GM23338 (cell line): ENCODE measurements at regions not wholly inside any gene's neighbourhood (a gene's known extent, or its start where the extent isn't known, plus 50 kb on each side); places are given as distances from the start of the nearest gene placed in this dataset.

Experiments used
- ATAC-seq: fragments of 200-7000 bp; cut with Tn5 transposase; 3 replicates; pipeline ENCODE4 v1.9.1; 2020
- DNase-seq: peaks from one replicate; pipeline ENCODE4 v3.0.0-alpha.2; 2015; ENCODE audit warnings: low spot score
- H2AFZ ChIP-seq: fragments of 200-600 bp; sonication (generic); 2 replicates; pipeline ENCODE4 v1.8.0; 2016; ENCODE audit warnings: antibody characterized with exemption, mild to moderate bottlenecking, moderate library complexity
- H3F3A ChIP-seq: fragments of 200-600 bp; sonication (generic); replicated peaks from 2 replicates; pipeline ENCODE4 v1.8.0; 2017; ENCODE audit warnings: antibody characterized with exemption, mixed run types, low read depth
- H3K27ac ChIP-seq: fragments of 200-600 bp; sonication (generic); 2 replicates; pipeline ENCODE4 v1.6.1; 2016; ENCODE audit warnings: low read depth
- H3K27me3 ChIP-seq: fragments of 200-600 bp; sonication (generic); 2 replicates; pipeline ENCODE4 v1.8.0; 2016; ENCODE audit warnings: mild to moderate bottlenecking, mixed run types, moderate library complexity; ENCODE audit not compliant: insufficient read depth
- H3K36me3 ChIP-seq: fragments of 200-600 bp; sonication (generic); 2 replicates; pipeline ENCODE4 v1.8.0; 2016; ENCODE audit warnings: mild to moderate bottlenecking; ENCODE audit not compliant: insufficient read depth
- H3K4me1 ChIP-seq: fragments of 200-600 bp; sonication (generic); 2 replicates; pipeline ENCODE4 v1.8.0; 2016; ENCODE audit warnings: mild to moderate bottlenecking, moderate library complexity; ENCODE audit not compliant: insufficient read depth
- H3K4me2 ChIP-seq: fragments of 200-600 bp; sonication (generic); 2 replicates; pipeline ENCODE4 v1.7.1; 2017; ENCODE audit warnings: mixed run types
- H3K4me3 ChIP-seq: fragments of 200-600 bp; sonication (generic); 2 replicates; pipeline ENCODE4 v1.6.1; 2016; ENCODE audit warnings: mixed run types
- H3K79me2 ChIP-seq: fragments of 200-600 bp; sonication (generic); replicated peaks from 2 replicates; pipeline ENCODE4 v1.8.0; 2017; ENCODE audit warnings: mild to moderate bottlenecking; ENCODE audit not compliant: insufficient read depth
- H3K9me2 ChIP-seq: fragments of 200-600 bp; sonication (generic); 2 replicates; pipeline ENCODE4 v1.8.0; 2017; ENCODE audit not compliant: insufficient read depth
- H4K20me1 ChIP-seq: fragments of 200-600 bp; sonication (generic); replicated peaks from 2 replicates; pipeline ENCODE4 v1.8.0; 2017; ENCODE audit warnings: mild to moderate bottlenecking; ENCODE audit not compliant: insufficient read depth
- H3K27ac Mint-ChIP-seq: 2 replicates; pipeline ENCODE4 v1.8.0; 2020; ENCODE audit warnings: inconsistent platforms, mild to moderate bottlenecking, moderate library complexity, mixed read lengths
- H3K27me3 Mint-ChIP-seq: 3 replicates; pipeline ENCODE4 v1.8.0; 2022; ENCODE audit warnings: low read depth, mild to moderate bottlenecking, moderate library complexity, mixed read lengths, inconsistent platforms; ENCODE audit not compliant: insufficient read depth, poor library complexity
- H3K36me3 Mint-ChIP-seq: 3 replicates; pipeline ENCODE4 v1.8.0; 2021; ENCODE audit warnings: low read depth, mild to moderate bottlenecking, inconsistent platforms, moderate library complexity, mixed read lengths
- H3K4me1 Mint-ChIP-seq: 3 replicates; pipeline ENCODE4 v1.8.0; 2020; ENCODE audit warnings: mild to moderate bottlenecking, inconsistent platforms, mixed read lengths
- H3K4me3 Mint-ChIP-seq: 3 replicates; pipeline ENCODE4 v1.8.0; 2021; ENCODE audit warnings: moderate library complexity, mild to moderate bottlenecking, inconsistent platforms, mixed read lengths
- H3K9me3 Mint-ChIP-seq: 3 replicates; pipeline ENCODE4 v1.8.0; 2020; ENCODE audit warnings: moderate library complexity, mild to moderate bottlenecking, inconsistent platforms, mixed read lengths
- CREB1 ChIP-seq: fragments of 250-450 bp; sonication (Bioruptor Pico); IDR thresholded peaks from 2 replicates; pipeline ENCODE4 v1.5.0; 2020; ENCODE audit warnings: low read depth, mild to moderate bottlenecking, moderate library complexity
- CTCF ChIP-seq, 2 experiments: fragments of 200-600 bp in 1 of 2; sonication (generic) in 1 of 2; conservative IDR thresholded peaks; 2 replicates each; pipeline versions ENCODE4 v1.5.1 to v1.6.1; 2016 to 2017; ENCODE audit warnings: antibody characterized with exemption in 2 of 2, low read depth in 2 of 2, mild to moderate bottlenecking in 2 of 2, moderate library complexity in 1 of 2
- JUNB ChIP-seq: IDR thresholded peaks from one replicate; pipeline ENCODE4 v1.6.1; 2016; ENCODE audit warnings: antibody characterized with exemption; ENCODE audit not compliant: unreplicated experiment
- NANOG ChIP-seq: IDR thresholded peaks from 2 replicates; pipeline ENCODE4 v1.6.1; 2016; ENCODE audit warnings: antibody characterized with exemption, borderline replicate concordance
- POLR2AphosphoS5 ChIP-seq: IDR thresholded peaks from 2 replicates; pipeline ENCODE4 v1.6.1; 2016; ENCODE audit warnings: antibody characterized with exemption, low read depth
- STAT1 ChIP-seq: IDR thresholded peaks from one replicate; pipeline ENCODE4 v1.6.1; 2016; ENCODE audit warnings: antibody characterized with exemption; ENCODE audit not compliant: unreplicated experiment
- ZNF462 ChIP-seq: fragments of 250-450 bp; sonication (Bioruptor Pico); IDR thresholded peaks from 2 replicates; pipeline ENCODE4 v1.5.0; 2020; ENCODE audit warnings: mild to moderate bottlenecking, moderate library complexity
- TF ChIP-seq, protein P1 (sequence below): IDR thresholded peaks from 2 replicates; pipeline ENCODE4 v1.6.1; 2016; ENCODE audit warnings: antibody characterized with exemption

DNA sequence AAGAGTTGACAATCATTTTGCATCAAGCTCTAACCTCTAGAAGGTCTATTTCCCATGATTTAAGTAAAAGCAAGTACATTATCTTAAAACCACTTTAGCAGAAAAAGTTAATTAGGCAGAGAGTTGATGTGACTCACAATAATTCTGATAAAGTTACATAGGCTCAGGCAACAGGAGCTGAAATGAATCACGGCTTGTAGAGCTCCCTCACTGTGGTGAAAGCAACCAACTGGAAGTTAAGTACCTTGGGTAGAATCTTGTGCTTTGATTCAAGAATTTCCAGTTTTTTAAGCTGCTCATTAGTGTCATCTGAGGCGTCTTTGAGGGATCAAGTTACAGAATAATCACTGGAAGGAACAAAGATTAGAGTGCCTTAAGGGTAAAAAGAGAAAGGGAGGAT lies 68.9 kb upstream of the NFE2L3 start (continued):
- TF ChIP-seq, protein P1, sequence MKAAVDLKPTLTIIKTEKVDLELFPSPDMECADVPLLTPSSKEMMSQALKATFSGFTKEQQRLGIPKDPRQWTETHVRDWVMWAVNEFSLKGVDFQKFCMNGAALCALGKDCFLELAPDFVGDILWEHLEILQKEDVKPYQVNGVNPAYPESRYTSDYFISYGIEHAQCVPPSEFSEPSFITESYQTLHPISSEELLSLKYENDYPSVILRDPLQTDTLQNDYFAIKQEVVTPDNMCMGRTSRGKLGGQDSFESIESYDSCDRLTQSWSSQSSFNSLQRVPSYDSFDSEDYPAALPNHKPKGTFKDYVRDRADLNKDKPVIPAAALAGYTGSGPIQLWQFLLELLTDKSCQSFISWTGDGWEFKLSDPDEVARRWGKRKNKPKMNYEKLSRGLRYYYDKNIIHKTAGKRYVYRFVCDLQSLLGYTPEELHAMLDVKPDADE = no peak
- TF ChIP-seq NANOG (no peak), CTCF (conservative IDR thresholded peaks at IDR 0.05; ENCODE audit: low read depth in 2 of 2) (no peak)

GRCh38 chr7:26084418-26084817 lies 67.6 kb upstream of the NFE2L3 start:
- no peak for TF ChIP-seq CREB1 (CRISPR knock-in tag)
- TF ChIP-seq, protein P1 = no peak
- no peaks in the 10 kb centered on the region for H3K27me3 Mint-ChIP-seq

DNA sequence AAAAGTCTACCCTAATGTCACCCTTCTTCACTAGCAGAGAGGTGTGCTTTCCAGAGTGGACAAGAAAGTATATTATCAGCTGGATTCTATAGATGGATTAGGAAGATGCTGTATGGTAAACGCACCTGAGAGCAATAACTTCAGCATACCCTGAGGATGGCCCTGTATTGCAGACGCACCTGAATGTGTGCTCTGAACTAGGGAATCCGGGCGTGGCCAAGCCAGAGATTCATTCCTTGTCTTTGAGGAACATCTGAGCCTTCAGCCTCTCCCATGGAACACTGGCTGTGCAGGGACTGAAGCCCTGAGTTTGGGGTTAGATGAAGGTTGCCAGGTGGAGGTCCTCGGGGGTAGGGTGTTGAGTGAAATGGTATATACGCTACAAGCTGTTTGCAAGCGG lies 66.2 kb upstream of the NFE2L3 start:
- no peaks in the 10 kb centered on the region for H3K79me2 ChIP-seq
- no peaks in the 10 kb centered on the region for H3F3A ChIP-seq
- no peaks in the 10 kb centered on the region for H3K36me3 ChIP-seq
- H4K20me1 ChIP-seq = no peaks in the 10 kb centered on the region
- no peaks in the 10 kb centered on the region for H3K27me3 Mint-ChIP-seq
- H3K36me3 Mint-ChIP-seq = no peaks in the 10 kb centered on the region
- H3K9me3 Mint-ChIP-seq = no peaks in the 10 kb centered on the region
- no peaks in the 10 kb centered on the region for H3K9me2 ChIP-seq
- no peak overlapping the region for H3K27ac Mint-ChIP-seq
- no peak overlapping the region for H2AFZ ChIP-seq
- H3K27ac ChIP-seq = no peak overlapping the region
- H3K27me3 ChIP-seq = no peaks in the 10 kb centered on the region
- H3K4me2 ChIP-seq = no peak overlapping the region
- DNase-seq (no peak), ATAC-seq (no peak)
- TF ChIP-seq, protein P1 = no peak
- TF ChIP-seq CREB1 (CRISPR knock-in tag) (no peak), ZNF462 (no peak), STAT1 (no peak), JUNB (no peak), POLR2AphosphoS5 (no peak), NANOG (no peak)
- H3K4me3 Mint-ChIP-seq = no peak overlapping the region
- no peak overlapping the region for H3K4me3 ChIP-seq
- H3K4me1 ChIP-seq = peaks cover 31% of the 10 kb centered on the region
- peaks cover 30% of the 10 kb centered on the region for H3K4me1 Mint-ChIP-seq

More at GRCh38 chr7:26084418-26084817, 67.6 kb upstream of the NFE2L3 start:
- Histone ChIP-seq H3K4me3 (no peak overlapping the region), H3F3A (no peaks in the 10 kb centered on the region), H3K79me2 (no peaks in the 10 kb centered on the region), H3K4me2 (peak overlapping the region; percentile 55; the same call in 1 of the 2 replicates), H3K27ac (no peak overlapping the region), H3K4me1 (peaks cover 29% of the 10 kb centered on the region), H4K20me1 (no peaks in the 10 kb centered on the region), H3K36me3 (no peaks in the 10 kb centered on the region), H3K27me3 (no peaks in the 10 kb centered on the region), H2AFZ (peak overlapping the region; percentile 98), H3K9me2 (no peaks in the 10 kb centered on the region)
- Mint-ChIP-seq H3K9me3 (no peaks in the 10 kb centered on the region), H3K27ac (no peak overlapping the region), H3K4me3 (no peak overlapping the region), H3K36me3 (no peaks in the 10 kb centered on the region), H3K4me1 (peaks cover 33% of the 10 kb centered on the region)
- ATAC-seq = no peak
- DNase-seq = no peak
